GM13977 (cell line): ENCODE measurements at regions not wholly inside any gene's neighbourhood (a gene's known extent, or its start where the extent isn't known, plus 50 kb on each side); places are given as distances from the start of the nearest gene placed in this dataset.

Experiments
- DNase-seq: peaks from one replicate; pipeline ENCODE4 v3.0.0; 2012; ENCODE audit warnings: low spot score
- in situ Hi-C: fragments of 300-500 bp; cut with MboI; formaldehyde crosslinking; loops from one replicate; pipeline ENCODE4 v1.12.0; 2022; ENCODE audit warnings: low sequenced_read_pairs, low pct_unique_long_range_greater_than_20kb, mixed read lengths, inconsistent platforms; ENCODE audit not compliant: unreplicated experiment
- TF ChIP-seq, protein P1 (sequence below): IDR thresholded peaks from 2 replicates; pipeline ENCODE4 v1.5.1; 2012; ENCODE audit warnings: mild to moderate bottlenecking, control low read depth; ENCODE audit not compliant: insufficient read depth; ENCODE audit errors: extremely low read depth, missing control alignments

DNA sequence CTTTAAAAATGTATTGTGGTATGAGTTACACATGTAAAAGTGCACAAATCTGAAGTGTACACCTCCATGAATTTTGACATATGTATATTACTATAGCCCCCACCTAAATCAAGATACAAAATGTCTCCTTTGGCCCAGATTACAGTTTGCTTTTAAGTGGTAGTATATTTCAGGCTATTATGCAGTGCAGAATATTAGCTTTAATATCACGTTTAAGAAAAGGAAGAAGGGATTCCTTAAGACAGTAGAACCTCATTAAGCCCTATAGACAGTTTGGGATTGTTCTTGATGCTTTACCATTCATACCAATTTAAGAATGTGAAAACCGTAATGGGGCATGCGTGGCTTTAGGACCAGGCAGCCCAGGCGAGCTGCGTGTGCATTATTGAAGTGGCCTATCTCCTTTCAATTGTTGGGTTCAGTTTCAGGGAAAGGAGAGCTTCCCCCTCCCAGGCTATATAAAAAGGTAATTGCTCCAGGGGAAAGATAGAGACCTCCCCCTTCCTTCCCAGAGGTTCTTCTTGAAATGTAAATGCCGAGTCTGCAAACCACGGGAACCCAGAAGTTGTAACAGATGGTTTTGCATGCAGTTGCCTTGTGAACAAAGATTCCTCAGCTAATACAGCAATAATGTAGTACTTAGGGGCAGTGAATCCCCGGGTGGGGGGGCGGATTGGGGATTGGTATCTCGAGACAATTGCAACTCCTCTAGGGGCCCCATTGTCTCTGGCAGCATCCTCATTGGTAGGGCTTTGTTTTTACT lies 106.1 kb downstream of the UCHL1 start:
- DNase-seq: no peak
- in situ Hi-C loops: no loop called here
- TF ChIP-seq, protein P1, sequence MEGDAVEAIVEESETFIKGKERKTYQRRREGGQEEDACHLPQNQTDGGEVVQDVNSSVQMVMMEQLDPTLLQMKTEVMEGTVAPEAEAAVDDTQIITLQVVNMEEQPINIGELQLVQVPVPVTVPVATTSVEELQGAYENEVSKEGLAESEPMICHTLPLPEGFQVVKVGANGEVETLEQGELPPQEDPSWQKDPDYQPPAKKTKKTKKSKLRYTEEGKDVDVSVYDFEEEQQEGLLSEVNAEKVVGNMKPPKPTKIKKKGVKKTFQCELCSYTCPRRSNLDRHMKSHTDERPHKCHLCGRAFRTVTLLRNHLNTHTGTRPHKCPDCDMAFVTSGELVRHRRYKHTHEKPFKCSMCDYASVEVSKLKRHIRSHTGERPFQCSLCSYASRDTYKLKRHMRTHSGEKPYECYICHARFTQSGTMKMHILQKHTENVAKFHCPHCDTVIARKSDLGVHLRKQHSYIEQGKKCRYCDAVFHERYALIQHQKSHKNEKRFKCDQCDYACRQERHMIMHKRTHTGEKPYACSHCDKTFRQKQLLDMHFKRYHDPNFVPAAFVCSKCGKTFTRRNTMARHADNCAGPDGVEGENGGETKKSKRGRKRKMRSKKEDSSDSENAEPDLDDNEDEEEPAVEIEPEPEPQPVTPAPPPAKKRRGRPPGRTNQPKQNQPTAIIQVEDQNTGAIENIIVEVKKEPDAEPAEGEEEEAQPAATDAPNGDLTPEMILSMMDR: no peak

DNA sequence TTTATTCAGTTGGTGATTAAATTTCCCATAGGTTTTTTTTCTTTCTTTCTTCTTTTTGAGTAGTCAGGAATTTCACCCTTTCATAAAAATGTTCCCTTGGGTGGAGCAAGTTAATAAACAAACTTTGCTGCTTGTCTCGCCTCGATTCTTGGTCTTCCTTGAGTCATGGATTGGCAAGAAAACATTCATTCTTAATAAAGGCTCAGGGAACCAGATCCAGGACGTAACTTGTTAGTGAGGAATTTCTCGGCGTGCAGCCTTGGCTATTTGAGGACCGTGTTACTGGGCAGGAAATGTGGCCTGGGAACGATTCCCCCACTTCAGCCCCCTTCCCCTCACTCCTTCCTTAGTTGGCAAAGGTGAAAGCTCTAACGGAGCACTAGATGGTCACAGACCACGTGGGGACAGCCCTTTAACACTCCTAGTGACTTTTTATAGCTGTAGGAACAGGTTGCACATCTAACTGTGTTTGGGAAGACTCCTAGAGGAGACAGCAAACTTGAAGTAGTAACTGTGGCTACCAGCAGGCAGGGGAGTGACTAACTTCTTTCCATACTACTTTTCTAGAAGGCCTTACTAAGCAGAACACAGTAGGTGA lies 106.8 kb downstream of the UCHL1 start:
- in situ Hi-C loops: no loop called here
- TF ChIP-seq, protein P1: no peak
- DNase-seq: no peak

DNA sequence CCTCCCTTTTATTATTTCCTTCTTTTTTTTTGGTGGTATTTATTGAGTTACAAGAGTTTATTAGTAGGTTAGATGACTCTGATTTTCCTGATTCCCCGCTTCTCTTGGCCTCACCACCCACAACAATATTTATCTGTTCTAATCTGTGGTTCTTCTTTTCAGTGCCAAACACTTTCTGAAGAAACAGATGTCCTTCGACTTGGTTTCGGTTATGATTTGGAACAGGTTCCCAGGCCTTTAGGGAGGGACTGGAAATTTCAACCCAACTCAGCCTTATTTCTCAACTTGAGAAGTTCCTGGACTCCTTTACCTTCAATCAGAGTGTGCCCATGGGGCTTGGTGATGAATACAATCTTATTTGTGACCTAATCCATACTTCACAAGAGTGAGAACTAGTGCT lies 108.1 kb downstream of the UCHL1 start:
- in situ Hi-C loops: no loop called here

DNA sequence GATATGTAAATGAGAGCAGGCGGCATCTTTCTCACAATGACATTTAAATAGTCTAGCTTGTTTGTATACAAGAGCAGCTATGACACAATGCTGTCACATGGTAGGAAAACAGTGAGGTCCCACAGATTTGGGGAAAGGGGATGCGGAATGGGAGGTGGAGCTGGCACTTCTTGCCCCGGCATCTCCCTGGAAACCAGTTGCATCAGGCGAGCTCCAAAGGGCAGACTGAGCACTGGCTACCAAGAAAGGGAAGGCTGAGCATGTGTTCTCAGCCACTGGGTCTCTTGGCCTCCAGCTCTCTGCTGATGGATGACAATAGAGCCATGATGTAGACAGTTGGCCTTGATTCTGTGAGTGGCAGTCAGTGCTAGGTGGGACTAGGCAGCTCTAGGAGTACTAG lies 109.0 kb downstream of the UCHL1 start:
- in situ Hi-C loops: no loop called here
- TF ChIP-seq, protein P1: no peak

More for the DNA sequence above, 108.1 kb downstream of the UCHL1 start:
- no peak for DNase-seq
- TF ChIP-seq, protein P1: no peak

DNA sequence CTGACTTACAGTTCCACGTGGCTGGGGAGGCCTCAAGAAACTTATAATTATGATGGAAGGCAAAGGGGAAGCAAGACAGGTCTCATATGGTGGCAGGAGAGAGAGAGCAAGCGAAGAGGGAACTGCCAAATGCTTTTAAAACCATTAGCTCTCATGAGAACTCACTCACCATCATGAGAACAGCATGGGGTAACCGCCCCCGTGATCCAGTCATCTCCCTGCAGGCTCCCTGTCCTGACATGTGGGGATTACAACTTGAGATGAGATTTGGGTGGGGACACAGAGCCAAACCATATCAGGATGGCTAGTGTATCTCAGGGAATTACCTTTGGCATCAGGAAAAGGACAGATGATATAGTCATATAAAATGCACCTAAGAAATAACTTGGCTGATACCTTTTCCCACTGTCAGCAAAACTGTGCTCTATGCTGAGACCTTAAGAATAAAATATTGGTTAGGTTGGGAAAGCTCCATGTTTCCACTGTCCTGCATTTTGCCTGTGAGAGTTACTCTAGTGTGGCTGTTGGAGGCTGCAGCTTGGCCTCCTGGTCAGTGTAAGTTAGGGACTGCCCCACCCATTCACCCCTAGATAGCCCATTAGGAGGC lies 110.3 kb downstream of the UCHL1 start:
- TF ChIP-seq, protein P1: no peak
- in situ Hi-C loops: no loop called here

More for the DNA sequence above, 109.0 kb downstream of the UCHL1 start:
- DNase-seq: no peak

DNA sequence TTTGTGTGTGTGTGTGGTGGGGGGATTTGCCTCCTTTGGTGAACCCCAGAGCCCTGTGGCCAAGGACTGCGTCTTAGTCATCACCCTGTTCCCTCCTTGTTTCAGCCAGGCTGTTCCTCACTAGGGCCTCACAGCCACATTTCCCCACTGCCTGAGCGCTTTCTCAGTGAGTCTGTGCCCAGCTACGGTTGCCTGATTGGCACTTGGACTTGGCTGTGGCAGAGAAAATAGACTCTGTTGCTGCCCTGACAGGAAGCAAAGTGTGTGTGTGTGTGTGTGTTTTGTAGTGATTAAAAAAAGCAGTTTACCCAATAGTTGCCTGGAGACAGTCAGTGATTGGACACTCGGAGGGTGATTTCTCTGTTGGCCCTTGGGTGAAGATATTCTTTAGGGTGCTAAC lies 113.0 kb downstream of the UCHL1 start:
- in situ Hi-C loops: no loop called here
- no peak for DNase-seq
- TF ChIP-seq, protein P1: no peak

More for the DNA sequence above, 110.3 kb downstream of the UCHL1 start:
- no peak for DNase-seq
